ENCODE measurements at regions not wholly inside any gene's neighbourhood (a gene's known extent, or its start where the extent isn't known, plus 50 kb on each side); places are given as distances from the start of the nearest gene placed in this dataset.

DNA sequence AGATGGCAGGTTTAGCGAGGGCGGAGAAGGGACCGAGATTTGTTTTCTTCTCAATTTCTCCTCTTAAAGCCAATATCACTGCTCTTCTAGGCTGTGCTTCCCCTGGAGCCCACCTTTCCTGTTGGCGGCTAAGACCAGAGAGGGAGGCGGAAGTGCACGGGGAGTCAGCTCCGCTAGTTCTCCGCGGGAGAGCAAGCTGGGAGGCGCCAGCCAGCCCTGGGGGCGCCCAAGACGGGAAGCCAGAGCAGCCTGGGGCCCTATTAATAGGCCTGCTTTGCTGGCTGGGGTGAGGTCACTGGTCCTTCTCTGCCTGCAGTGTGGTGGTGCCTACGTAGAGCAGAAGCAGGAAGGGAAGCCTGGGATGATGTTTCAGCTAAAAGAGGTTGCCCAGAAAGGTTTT, 61.6 kb downstream of the LSM5 start:
- DNase-seq (ENCODE audit: low spot score) = no peak

DNA sequence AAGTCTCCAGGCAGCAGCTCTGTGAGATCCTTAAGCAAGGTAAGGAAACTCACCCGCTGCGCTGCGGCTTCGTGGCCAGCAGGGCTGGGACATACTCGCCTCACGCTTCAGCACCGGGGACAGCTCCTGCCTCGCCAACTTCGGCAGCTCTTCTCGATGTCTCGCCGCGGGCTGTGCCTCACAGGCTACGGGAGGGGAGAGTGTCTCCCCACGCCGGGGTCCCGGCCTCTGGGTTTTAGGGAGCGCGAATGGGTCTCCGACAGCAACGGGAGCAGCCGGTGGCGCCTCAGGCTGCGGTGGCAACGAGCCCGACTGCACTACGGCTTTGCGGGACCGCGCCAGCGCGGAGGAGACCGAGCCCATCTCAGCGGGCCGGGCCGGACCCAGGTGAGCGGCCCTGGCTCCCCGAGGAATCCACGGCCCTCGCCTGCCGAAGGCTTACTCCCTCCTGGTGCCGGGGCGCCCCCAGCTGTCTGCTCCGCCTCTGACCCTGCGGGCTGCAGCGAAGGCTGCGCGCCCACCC, 62.4 kb downstream of the LSM5 start:
- peak; percentile 50 for DNase-seq (ENCODE audit: low spot score)

DNA sequence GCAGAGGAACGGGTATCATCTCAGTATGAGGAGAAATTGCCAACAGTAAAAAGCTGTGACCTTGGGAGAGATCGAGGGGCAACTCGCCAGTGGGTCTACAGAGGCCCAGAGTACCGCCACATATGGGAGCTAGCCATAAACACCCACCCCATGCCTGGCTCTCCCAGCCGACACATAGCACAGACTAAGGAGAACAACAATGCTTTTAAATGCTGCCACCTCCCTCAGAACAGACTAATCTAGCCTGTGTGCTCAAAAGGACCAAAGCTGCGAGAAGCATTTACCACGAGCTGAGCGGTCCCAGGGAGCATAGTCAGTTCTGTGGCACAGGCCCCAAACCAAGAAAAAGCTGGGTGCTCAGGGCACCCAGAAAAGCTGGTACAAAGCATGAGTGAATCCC, 73.3 kb downstream of the LSM5 start:
- no peak for DNase-seq (ENCODE audit: low spot score)

DNA sequence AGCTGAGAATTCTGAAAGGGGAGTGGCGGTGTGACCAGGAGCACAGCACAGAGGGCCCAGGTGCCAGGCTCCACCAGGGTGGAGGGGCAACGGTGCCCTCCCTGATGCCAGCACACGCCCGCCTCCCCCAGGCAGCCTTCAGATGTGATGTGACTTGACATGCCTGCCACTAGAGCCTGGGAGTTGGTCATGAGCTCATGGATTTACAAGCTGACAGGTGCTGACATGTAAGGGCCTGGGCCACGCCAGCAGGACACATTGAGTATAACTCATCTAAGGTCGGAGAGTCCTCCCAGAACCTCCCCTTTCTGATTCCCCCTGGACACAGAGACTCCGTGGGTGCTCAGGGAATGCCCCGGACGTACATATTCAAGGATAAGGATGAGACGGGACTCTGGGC, 74.2 kb downstream of the LSM5 start:
- DNase-seq (ENCODE audit: low spot score) = no peak

DNA sequence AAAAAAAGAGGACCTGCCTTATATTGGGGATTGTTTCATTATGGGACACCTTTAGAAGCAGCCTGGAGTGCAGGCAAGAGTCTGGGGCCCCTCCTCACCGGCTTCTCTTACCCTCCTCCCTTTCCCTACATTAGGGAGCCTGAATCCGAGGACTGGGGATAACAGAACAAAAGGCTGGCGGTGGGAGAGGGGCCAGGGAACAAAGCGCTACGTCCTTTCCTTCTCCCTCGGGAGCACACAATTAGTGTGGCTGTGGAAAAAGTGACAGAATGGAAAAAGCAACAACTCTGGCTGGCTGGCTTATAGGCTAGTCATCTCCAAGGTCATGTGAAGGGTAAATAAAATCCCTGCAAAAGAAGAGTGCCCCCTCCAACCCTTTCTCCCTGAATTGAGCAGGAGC, 74.7 kb downstream of the LSM5 start:
- no peak for DNase-seq (ENCODE audit: low spot score)

DNA sequence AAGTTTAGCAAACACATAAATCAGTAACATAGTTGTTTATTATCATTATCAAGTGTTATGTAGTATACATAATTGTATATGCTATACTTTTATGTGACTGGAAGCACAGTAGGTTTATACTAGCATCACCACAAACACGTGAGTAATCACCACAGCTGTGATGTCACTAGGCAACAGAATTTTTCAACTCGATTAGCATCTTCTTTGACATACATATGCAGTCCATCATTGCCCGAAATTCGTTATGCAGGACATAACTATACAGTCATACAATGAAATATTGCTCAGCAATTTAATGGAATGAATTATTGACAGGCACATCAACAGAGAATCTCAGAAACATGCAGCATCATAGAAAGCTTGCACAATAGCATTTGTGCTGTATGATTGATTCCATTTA, 77.7 kb downstream of the LSM5 start:
- DNase-seq (ENCODE audit: low spot score) = no peak

DNA sequence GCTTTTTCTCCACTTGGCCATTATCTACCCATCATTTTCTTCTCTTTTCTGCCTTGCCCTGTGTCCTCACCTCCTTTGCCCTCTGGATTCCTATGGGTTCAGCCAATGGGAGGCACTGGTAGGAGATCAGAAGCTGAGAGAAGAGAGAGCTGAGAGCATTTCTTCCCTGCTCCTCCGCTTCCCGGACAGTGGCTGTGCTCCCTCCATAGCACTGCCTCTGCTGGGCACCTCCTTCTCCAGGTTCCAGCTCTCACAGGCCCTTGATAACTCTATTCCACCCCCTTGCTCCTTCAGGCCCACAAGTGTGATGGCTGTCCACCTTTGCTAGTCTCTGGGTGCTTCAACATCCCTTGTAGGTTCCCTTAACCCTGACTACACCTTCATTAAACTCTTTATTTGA, 79.6 kb downstream of the LSM5 start:
- no peak for DNase-seq (ENCODE audit: low spot score)

DNA sequence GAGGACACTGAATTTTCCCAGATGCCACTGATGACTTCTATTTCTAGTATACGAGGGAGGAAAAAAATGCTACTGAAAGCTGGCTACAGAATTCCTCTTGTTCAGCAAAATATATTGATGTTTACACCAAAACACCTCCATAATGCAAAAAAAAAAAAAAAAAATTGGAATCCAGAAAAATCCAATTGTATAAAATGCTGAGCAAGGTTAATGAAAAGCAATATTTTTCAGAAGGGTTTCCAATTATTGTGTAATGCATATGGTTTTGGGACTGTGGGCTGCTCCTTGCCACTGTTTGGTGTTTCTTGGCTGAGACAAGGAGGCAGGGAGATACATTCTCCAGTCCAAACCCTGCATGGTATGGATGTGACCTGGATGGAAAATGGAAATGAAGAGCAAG, 83.8 kb downstream of the LSM5 start:
- no peak for DNase-seq (ENCODE audit: low spot score)

DNA sequence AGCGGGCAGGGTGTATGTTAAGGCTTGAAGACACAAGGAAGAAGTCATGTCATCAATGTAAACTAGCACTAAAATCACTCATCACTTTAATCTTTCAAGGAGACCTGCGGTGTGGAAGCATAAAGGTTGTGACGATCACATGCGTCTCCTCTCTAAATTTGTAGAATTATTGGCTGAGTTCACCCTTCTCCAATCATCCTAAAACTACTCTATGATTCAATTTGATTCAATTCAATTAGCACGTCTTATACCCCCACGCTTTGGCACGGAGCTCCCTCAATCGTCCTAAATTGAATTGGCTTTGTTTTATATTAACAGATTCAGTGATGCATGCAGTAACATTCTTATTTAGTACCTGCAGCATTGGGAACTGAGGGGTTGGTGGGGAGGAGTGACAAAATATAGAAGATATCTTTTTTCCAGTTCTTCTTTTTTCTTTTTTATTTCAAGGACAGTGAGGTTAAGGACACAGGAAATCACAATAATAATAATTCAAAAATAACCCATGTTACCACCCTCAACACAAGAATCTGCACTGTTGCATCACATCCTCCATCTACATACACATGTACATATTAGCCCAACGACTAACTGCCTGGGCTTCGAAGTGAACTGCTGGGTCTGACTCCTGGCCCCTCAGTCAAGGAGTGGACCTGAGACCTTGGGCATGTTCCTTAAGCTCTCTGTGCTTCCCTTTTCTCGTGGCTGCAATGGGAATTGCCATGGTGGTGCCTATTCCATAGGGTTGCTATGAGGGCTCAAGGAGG, 86.5 kb downstream of the LSM5 start:
- no peak for DNase-seq (ENCODE audit: low spot score)

DNA sequence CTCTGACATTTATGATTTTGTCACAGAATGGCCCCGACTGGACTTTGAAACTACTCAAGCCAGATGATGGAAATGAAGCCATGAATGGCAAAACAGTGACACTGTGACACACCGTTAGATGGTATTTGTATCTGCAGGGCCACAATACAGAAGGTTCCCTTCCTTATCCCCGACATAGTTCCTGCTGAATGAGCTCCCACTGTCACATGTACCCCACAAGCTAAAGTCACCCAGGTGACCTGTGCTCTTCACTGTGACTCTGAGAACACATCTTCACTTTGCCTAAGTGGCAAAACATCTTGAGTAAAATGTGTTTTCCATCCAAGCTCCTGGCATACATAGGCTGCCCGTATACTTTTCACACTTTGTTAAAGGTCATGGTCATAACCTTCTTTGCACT, 89.5 kb downstream of the LSM5 start:
- DNase-seq (ENCODE audit: low spot score) = no peak

DNA sequence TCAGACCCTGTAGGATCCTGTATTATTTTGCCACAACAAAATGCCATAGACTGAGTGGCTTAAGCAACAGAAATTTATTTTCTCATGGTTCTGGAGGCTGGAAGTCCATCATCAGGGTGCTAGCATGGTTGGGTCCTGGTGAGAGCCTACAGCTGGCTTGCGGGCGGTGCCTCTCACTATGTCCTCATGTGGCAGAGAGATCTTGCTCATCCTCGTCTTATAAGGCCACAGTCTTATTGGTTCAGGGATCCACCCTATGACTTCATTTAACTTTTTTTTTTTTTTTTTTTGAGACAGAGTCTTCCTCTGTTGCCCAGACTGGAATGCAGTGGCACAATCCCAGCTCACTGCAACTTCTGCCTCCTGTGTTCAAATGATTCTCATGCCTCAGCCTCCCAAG, 90.9 kb downstream of the LSM5 start:
- no peak for DNase-seq (ENCODE audit: low spot score)

DNA sequence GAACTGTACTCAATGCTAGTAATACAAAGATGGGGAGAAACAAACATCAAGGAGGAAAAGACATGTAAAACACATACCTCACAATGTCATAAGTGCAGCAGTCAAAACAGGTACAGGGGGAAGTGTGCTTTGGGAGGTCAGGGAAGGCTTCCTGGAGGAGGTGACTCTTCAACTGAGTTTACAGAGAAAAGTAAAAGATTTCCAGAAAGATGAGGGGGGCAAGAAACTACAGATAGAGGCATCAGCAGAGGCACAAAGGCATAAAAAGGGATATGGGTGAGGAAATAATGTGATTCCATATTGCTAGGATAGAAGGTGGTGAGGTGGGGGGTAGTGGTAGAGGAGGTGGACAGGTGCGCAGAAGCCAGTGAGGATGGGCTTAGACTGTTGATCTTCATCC, 95.0 kb downstream of the LSM5 start:
- DNase-seq (ENCODE audit: low spot score) = no peak

DNA sequence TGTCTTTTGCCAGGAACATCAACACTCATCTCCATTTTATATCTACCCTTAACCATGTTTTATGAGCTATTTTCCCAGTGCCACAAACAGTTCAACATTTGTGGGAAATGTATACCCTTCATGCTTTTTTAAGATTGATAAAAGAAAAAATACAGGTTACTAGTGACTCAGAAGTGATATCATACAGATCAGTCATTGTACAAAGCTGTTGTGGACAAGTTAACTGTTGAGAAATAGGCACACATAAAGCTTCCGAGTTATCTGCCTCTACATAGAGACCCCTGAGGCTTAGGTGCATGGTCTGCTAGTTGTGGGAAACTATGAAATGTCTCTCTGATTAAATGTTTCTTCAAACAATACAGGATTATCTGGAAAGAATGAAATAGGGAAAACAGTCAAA, 96.3 kb downstream of the LSM5 start:
- no peak for DNase-seq (ENCODE audit: low spot score)

DNA sequence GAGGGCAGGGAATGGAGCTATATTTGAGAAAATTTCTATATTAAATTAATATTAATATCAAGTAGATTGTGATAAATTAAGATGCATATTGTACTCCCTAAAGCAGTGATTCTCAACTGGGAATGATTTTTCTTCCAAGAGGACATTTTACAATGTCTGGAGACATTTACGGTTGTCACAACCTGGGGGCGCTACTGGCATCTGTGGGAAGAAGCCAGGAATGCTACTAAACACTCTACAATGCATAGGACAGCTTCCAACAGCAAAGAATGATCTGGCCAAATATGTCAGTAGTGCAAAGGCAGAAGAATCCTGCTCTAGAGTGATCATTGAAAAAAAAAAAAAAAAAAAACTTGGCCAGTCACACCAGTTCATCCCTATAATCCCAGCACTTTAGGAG, 100.0 kb downstream of the LSM5 start:
- DNase-seq (ENCODE audit: low spot score) = no peak

DNA sequence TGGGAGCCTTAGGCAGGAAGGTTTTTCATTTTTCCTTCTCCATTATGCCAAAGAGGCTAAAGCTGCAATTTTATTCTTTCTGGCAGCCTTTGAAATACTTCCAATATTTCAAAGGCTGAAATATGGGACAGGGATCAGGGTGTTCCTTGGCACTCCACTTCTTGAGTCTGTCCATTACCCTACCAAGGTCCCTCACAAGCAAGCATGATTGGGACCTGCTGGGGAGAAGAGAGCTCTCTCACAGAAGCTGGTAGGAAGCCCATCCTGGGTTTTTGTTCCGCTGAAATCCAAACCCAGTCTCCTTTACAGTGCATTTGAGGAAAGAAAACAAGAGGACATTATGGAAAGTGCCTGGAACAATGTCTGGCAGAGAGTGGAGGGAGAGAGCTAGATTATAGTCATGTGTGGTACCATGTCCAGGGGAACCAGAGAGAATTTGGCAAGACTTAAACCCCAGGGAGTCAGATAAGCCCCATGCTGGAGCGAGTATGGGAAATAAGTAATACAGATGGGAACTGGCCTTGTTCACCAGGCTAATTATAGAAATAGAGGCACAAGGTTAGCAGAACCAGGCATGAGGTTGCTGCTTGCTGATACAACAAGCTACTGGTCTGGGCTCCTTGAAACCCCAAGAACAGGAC, 104.7 kb downstream of the LSM5 start:
- no peak for DNase-seq (ENCODE audit: low spot score)

DNA sequence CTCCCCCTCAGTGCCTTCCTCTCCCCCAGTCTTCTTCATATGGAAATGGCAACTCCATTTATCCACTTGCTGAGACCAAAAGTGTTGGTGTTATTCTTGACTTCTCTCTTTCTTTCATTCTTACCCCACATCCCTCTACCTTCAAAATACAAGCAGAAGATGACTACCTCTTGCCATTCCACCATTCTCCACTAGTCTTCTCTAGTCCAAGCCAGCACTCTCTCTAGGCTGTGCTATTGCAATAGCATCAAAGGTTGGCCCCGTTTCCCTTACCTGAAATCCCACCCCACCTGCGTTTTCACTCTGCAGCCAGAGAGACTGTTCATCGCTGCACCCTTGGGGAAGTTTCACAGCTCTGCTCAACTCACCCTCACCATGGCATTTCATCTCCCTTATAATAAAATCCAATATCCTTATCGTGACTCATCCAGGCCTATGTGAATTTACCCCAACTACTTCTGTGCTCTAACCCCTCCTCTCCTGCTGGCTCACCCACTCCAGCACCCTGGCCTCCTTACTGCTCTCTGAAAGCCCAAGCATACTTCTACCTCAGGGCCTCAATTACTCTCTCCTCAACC, 109.1 kb downstream of the LSM5 start:
- no peak for DNase-seq (ENCODE audit: low spot score)

DNA sequence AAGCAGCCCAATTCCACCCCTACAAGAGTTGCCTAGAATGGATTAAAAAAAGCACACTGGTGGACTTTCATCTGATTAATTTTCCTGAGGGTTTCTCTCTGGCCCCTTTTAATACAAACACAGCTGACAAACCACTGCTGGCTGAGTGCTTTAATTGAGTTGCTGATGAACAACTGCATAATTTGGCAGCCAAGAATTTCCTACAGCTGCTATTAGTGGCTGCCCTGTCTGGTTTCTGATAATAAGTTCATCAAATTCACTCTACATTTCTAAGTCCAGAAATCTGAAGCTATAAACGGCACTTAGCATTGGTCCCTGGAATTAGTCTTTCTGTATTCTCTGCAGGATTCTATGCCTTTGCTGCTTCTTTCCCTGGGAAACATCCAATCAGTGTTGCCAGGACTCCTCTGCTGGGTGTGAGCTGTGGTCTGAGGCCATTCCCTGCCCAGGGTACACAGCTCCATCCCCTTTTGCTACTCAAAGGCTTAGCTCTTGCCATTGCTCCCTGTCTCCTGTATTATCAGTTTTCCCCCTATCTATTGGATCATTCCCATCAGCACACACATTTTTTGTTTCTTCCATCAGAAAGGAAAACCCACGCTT, 110.6 kb downstream of the LSM5 start:
- DNase-seq (ENCODE audit: low spot score) = no peak

DNA sequence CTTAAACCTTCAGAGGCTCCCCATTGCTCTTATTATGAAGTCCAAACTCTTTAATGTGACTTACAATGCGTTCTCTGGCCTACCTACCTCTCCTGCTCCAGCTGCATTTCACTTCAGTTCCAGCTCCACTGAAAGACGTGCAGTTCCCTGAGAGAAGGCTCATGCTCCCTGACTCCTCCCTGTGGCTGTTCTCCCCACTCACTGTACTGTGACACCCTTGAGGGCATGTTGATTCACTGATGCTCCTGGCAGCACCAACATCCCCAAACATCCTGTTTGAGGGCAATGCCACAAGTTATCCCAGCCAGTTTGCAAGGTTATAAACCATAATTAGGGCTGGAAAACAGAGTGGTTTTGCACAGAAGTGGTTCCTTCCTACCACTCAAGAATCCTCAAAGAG, 111.2 kb downstream of the LSM5 start:
- no peak for DNase-seq (ENCODE audit: low spot score)

DNA sequence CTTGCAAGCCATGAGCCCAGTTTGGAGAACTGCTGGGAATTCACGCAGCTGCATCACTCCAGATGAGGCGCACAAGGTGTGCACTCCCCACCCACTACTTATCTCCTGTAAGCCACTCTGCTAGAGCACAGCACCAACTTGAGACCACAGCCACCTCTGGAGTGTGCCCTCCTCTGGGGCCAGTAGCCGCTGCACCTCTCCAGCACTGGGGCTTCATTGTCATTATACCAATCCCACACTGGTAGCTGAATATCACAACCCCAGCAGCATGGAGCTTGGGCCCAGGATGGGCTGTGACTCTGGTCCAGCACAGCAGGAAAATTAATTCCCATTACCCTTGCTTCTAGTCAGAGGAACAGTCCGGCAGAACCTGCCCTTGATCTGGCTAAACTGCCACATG, 125.6 kb downstream of the LSM5 start:
- DNase-seq (ENCODE audit: low spot score) = no peak

DNA sequence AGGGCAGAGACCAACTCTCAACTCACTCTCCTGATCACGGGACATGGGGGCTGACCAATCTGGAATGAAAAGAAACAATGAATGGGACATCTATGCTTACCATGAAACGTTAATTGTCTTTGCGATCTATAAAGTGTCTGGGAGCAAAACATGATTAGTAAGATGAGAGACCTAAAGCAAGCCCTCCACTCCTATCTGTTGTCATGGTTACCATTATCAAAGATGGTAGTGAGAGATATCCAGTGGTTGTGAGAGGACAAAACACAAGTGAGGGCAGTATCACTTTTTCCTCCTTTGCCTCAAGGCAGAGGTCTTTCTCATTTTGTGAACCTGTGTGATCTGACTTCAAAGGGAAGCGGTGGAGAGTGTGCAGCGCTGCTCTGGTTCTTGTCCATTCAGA, 130.1 kb downstream of the LSM5 start:
- no peak for DNase-seq (ENCODE audit: low spot score)

DNA sequence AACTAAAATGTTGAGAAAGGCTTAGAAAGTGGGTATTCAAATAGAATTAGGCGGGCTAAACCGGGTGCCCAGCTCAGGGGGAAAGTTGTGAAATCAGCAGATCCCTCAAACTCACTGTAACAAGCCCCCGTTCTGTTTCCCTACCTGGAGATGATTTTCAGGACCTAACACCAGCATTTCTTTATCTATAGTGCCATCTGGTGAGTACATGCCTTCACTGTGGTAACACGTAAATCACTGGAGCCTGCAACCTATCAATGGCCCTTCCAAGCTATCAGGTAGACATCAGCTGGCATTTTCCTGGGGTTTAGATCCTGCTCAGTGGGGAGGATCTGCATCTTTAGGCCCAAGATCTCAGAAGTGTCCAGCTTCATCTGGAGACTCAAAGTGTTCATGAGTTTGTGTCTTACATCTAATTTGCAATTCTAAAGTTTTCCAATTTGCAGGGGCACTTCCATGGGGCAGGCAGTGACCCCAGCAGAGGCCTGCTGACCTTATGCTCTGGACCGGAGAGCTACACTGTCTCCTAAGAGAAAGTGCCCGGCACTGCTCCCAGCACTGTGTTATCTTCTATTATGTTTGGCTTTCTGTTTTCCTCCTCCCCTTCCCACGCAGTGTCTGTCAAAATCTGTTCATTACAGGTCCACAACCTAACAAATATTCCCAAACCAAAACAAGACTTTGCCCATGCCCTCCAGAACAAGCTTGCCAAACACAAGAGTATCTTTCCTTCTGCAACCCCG, 132.5 kb downstream of the LSM5 start:
- no peak for DNase-seq (ENCODE audit: low spot score)

DNA sequence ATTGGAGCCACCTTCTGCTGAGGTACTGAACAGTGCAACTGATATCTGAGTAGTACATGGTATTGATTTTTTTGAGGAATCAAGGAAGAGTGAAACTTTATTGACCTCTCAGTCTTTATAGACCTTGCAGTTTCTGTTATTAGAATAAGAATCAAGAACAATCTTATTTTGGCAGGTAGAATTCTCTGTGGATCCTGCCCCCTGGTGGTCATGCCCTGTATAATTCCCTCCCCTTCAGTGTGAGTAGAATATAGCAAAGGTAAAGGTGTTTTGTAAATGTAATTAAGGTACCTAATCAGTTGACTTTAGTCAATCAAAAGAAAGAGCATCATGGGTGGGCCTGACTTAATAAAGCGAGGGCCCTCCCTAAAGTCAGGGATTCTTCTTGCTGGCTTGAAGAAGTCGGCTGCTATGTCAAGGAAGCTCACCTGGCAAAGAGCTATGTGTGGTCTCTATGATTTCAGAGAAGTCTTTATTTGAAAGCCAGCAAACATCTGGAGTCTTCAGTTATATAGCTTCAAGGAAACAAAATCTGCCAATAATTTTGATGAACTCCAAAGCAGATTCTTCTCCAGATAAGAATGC, 142.8 kb downstream of the LSM5 start:
- DNase-seq (ENCODE audit: low spot score) = no peak

Measured in hepatic stellate cell (primary cell).